Dedifferentiated amniotic fluid mesenchymal stem cell (primary cell): ENCODE measurements at regions not wholly inside any gene's neighbourhood (a gene's known extent, or its start where the extent isn't known, plus 50 kb on each side); places are given as distances from the start of the nearest gene placed in this dataset.

Source experiments
- DNase-seq: peaks from one replicate; pipeline ENCODE4 v3.0.0-alpha.2; 2016; ENCODE audit errors: extremely low spot score

DNA sequence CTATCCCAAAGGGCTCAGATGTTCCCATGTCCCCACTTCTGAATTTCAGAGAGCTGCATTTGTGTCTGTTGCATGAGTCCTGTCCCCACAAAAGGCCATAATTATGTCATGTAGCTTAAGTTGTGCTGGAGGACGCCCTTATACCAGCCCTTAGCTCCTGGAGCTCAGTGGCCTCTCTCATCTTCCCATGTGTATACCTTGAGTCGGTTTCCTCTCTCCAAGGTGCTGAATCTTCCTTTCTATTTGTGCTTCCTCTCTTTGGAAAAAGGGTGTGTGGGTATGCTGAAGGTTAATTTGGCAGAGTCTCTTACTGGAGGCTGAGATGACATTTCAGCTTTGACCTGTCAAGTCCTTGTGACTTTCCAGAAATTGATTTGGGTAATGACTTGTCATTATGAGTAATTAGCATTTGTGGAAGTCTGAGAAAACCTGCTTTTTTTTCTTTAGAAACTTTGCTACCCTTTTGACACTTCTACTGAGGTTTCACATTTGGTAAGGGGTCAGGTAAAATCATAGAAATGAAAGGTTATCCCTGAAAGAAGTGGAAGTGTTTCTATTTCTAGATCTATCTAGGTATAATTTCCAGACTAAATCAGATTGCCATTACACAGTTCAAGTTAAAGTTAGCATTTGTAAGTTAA, 185.4 kb downstream of the ABCC12 start:
- no peak for DNase-seq

DNA sequence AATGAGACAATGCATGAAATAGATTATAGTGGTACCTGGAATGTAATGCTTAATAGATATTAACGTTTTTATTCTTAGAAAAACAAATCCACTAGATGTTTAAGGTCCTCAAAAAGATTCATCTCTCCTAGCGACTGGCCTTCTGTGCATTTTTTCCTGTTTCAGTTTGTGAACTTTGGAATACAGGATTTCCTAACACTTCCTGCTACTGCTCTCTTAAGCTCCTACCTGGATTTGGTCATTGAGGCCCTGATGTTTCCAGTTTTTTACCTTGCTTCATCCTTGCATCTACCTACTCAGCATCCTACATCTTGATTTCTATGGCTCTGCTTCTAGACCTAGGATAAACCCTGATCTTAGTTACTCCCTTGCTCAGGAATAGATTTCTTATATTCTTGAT, 188.4 kb downstream of the ABCC12 start:
- DNase-seq = no peak

DNA sequence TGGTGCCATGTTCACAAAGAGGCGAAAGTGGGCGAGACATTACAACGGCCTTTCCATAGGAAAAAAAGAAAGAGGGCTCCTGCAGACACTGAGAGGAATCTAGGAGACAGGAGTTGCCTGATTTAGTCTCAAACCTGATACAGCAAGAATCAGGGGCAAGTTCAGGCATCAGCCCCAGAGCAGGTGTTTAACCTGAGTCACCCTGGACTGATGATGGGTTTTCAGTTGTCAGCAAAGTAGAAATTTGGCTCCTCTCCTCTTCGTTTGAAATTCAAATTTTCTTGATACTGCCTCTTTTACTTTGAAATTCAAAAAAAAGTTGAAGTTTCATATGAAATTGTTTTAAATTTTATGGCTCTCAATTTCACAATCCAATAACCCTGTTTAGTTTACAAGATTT, 189.5 kb downstream of the ABCC12 start:
- DNase-seq = no peak

DNA sequence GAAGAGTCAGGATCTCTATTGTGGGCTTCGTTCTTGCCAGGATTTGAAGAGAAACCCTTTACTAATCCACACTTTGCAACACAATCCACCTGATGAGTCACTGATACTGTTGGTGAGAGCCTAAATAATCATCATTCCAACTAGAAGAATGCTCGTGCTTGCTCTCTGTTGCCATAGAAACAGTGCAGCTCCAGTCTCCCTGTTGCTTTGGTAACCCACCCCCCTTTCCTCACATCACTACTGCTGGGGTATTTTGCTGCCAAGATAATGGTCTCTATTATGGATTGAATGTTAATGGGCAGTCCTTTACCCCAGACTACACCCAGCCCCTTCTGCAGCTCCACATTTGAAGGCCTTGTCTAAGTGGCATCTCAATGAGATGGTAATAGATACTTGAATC, 190.4 kb downstream of the ABCC12 start:
- no peak for DNase-seq

DNA sequence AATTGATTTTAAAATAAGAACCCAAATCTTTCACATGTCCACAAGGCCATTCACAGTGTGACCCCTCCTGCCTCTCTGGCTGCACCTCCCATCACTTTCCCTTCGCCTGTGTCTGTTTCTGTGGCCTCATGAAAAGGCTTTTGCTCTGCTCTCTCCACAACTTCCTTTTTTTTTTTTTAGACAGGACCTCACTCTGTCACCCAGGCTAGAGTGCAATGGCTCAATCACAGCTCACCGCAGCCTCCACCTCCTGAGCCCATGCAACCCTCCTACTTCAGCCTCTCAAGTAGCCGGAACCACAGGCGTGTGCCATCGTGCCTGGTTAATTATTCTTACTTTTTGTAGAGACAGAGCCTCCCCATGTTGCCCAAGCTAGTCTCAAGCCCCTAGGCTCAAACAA, 197.1 kb downstream of the ABCC12 start:
- no peak for DNase-seq

DNA sequence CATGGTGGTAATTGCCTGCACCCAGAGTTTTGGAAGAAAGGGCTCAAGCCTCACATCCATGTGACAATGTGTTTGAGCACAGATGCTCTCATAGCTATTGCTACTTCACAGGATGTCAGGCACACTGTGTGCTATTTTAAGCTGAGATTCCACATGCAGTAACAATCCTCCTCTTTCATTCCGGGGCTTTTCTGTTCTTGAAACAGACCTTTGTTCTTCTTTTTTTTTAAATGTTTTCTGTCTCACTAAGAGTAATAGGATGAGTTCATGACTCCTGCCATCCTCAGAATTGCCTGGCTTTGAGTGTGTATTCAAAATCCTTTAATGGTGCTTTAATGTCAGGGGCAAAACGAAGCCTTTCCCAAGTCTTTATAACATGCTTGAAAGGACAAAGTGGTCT, 198.9 kb downstream of the ABCC12 start:
- DNase-seq = no peak

DNA sequence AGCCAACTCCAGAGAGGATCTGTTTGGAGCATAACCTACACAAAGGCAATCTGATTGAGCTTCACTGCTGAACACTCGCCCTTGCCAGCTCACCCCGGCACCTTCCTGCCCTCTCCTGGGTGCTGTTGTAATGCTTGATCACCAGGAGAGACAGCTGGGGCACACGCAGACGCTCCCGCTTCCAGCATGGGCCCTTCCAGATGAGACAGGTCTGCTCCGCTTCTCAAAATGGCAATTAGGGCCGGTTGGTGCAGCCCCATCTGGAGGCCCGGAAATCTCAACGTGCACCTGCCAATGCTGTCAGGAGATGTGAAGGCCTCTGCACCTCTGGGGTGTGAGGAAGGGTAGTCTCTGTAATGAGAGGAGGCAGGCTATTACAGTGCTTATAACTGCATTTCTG, 206.1 kb downstream of the ABCC12 start:
- DNase-seq = no peak

DNA sequence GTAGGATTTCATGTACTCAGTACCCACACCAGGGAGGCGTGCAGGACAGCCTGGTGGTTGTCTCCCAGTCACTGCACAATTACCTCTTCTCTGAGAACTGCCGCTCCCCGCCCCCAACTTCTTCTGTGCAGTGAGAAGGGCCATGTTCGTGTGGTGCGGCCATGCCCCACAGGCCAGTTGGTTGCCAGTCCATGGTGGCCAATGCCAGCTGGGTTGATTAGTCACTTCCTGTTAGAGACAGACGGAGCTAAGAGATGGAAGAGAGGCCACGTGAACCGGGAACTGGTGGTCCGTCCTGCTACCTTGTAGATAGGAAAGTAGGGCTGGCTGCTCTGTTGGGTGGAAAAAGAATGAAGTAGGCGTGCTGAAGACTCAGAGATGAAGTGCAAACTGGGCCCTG, 206.5 kb downstream of the ABCC12 start:
- DNase-seq = no peak

DNA sequence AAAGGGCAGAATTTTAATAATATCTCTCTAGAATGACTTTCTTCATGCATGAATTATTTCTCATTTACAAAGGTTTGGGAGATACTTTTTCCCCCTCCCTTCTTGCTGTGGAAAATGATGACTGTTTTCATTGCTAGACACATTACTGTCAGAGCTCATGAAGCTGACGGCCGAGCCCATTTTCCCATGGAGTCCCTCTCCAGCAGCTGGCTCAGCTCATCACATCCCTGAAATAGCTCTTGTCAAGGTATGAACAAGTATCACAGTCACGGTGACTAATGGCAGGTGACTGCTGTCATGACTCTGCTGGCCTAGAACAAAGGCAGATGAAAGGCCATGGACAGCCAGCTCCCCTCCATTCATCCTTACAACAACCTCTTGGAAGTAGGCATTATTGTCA, 208.1 kb downstream of the ABCC12 start:
- DNase-seq = no peak

DNA sequence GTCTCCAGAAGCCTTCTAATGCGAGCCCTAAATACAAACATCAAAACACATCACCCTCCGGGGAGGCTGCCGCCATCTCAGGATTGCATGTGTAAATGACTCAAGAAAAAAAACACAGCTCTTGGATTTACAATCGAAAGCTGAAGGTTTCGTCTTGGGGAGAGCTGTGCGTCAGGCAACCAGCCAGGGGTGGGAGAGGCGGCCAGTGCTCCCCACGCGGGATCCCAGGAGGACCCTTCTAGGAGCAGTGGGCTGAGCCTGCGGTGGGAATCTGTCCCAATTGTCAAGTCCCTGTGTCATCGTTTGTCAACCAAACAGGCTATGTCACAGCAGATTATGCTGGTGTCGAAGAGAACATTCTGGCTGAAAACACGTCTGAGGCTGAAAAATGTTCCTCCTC, 209.7 kb downstream of the ABCC12 start:
- no peak for DNase-seq

DNA sequence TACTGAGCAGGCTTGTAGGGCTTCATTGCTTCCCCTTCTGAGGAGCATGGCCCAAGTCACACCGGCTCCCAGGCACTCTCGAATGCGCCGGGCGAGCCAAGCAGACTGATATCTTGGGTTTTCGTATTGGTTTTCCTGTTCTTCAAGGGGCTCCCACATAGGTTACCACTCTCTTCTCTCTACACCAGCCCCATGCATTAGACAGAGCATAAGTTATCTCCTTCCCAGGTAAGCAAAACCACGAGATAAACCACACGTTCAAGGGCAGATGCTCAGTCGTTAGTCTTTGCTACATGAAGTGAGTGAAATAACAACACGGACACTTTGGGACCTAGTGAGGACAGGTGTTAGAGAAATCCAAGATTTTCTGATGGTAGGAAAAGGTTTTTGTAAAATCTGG, 211.2 kb downstream of the ABCC12 start:
- no peak for DNase-seq

DNA sequence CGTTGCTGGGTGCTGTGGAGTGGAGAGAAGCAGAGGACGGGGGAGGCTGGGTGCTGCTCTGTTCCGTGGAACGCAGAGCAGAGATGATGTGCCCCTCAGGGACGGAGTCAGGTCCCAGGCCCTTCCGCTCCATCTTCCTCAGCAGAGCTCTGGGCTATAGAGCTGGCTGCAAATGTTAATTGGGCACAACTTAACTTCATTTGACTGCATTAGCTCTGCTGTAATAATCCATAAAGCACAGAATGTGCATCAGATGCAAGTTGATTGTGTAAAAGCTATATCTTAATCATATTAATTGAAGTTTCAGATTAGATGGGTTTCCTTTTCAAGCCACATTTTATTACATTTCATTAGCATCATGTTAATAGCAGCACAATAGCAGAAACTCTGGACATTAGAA, 212.6 kb downstream of the ABCC12 start:
- DNase-seq = no peak

DNA sequence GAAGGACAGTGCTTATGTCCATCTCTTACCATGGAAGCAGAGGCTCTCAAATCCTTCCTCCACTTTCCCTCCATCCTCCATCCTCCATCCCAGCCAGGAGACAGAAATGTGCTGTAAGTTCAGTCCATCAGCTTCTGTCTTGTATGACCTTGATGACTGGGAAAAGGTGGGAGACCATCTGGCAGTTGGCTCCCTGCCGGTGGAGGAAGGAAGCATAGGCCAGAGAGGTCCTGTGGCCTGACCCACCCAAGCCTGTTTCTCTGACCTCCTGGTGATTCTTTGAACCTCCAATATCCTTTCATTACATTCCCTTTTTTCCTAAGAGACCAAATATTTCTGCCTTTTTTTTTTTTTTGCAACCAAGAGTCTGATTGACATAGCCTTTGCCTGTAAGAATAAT, 215.3 kb downstream of the ABCC12 start:
- no peak for DNase-seq

DNA sequence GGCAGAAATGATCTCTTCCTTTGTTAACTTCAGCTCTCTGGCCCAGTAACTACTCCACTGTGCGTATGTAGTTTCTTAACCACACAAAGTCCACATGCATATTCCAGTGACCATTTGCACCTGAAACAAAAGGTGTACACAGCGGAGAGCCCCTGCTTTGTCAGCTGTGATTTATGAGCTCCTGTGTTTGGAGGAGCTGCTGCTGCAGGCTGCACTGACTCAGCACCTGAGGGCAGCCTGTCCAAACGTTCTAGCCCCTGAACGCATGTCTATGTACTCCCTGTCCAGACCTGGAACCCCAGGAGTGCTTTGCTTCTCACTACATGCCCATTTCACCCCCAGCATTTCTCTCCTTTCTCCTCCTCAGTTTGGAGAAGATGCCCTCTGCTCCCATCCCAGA, 216.1 kb downstream of the ABCC12 start:
- DNase-seq = no peak

DNA sequence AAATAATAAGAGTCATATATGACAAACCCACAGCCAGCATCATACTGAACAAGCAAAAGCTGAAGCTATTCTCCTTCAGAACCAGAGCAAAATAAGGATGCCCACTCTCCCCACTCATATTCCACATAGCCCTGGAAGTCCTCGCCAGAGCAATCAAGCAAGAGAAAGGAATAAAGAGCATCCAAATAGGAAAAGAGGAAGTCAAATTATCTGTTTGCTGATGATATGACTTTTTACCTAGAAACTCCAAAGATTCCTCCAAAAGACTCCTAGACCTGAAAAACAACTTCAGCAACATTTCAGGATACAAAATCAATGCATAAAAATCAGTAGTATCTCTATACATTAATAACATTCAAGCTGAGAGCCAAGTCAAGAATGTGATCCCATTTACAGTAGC, 217.5 kb downstream of the ABCC12 start:
- no peak for DNase-seq

DNA sequence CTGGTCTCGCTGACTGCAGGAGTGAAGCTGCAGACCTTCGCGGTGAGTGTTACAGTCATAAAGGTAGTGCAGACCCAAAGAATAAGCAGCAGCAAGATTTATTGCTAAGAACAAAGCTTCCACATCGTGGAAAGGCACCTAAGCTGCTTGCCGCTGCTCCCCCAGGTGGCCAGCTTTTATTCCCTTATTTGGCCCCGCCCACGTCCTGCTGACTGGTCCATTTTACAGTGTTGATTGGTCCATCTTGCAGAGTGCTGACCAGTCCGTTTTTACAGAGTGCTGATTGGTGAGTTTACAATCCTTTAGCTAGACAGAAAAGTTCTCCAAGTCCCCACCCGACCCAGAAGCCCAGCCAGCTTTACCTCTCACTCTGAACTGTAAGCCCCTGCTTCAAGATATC, 227.8 kb downstream of the ABCC12 start:
- no peak for DNase-seq

DNA sequence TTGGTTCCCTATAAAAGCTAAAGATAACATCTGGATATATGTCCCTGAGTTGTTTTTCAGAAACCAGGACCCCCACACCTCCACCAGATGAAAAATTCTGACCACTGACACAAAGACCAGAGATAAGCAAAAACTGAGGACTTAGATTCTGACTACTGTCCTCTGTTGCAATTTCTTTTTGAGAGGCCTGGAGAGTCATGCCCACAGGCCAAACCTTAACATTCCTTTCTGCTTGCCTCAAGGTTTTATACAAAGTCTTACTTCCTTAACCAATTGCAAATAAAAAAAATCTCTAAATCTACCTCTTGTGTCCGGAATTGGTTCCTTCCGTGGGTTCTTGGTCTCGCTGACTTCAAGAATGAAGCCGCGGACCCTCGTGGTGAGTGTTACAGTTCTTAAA, 228.5 kb downstream of the ABCC12 start:
- no peak for DNase-seq

DNA sequence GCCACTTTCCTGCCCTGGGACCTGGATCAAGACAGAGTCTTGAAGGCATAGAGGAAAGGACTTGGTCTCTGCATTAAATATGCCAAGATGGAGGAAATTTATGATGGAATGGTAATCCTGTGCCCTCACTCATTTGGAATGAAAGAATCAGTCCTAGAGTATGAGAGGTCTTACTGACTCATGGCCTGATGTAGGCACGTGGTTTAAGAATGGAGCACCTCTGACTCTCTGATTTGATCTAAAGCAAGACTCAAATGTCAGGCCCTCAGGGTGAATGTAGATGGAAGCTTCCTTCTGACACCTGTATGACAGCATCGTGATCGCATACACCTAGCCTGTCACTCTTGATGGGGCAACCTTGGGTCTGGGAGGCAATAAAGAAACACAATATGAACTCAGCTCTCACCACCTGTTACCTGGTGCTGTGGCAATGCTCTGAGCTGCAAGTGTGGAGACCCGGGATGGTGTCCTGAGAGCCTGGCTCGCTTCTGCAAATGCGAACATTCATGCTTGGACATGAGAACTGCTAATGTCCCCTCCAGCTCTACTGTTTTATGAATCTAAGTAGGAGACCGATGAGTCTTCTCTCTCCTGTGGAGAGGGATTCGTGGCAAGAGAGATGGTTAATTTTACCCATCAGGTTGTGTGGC, 229.9 kb downstream of the ABCC12 start:
- DNase-seq = no peak

DNA sequence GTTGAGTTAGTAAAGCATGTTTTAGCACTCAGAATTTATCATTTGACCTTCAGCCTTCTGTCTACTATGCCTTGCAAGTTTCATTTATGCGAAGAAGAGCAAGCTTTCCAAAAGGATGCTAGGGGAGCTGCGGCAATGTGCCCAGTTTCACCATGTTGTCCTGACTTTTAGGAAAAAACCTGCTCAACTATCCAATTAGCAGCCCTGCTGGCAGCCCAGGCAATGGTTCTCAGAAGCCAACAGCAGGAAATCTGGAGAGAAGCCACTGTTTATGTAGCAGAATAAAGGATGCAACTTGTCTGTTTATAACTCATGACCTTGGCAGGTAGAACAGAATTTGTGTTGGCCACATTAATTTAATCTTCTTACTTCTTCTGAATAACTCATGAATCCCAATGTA, 230.8 kb downstream of the ABCC12 start:
- no peak for DNase-seq

DNA sequence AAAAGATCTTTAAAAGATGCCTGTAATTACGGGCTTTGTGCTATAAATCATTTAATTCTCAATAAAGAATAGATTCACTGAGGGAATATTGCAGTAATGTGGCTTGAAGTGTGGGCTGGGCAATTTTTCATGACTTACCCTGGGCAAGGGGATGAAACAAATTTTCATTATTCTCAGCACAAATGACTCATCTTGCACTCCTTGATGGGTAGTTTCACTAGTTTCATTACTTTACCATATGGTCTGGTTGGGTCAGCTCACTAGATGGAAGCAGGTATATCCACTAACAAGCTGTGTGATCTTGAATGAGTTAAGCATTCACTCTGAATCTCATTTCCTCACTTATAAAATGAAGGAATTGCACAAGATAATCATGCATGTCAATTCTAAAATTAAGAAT, 234.3 kb downstream of the ABCC12 start:
- DNase-seq = no peak

DNA sequence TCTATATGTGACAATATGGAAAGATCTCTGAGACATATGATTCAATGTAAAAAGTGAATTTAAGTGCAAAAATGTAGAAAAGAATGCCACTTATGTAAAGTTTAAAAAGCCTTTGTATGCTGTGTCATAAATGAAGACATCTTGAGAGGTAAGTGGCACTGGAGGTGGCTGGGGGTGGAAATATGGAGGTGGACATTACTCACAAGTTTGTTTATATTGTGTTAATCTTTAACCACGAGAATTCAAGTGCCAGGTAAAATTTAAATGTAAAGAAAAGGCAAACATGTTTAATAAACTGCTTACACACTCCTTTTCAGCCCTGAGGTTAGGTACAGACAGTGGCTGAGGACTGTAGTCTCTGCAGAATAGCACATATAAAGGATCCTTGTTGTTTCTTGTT, 235.1 kb downstream of the ABCC12 start:
- DNase-seq = no peak

DNA sequence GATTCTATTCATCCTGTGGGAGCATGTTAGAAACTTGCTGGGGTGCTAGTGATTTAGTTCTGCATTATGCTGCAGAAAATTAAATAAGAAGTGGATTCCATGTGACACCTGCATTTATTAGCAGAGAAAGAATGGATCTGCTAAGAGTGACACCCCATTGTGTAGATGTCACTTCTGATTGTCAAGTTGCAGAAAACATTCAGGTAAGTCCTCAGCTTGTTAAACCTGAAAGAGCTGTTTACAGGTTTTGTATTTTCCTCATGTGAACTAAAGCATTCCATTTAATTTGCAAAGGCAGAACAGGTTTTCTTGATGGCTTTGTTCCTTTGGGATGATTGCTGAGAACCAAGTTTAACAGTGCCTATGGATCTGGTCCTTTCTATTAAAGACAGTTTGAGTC, 238.7 kb downstream of the ABCC12 start:
- DNase-seq = no peak

DNA sequence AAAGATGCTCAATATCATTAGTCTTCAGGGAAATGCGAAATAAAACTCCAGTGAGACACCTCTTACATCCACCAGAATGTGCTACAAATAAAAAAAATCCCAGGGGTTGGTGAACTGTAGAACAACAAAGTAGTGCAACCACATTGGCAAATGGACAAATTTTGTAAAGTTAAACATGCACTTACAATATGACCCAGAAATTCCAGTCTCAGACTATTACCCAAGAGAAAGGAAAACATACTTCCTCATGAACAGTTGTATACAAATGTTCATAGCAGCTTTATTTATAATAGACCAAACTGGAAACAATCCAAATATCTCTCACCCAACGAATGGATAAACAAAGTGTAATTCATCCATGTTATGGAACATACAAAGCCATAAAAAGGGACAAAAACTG, 239.5 kb downstream of the ABCC12 start:
- DNase-seq = no peak

DNA sequence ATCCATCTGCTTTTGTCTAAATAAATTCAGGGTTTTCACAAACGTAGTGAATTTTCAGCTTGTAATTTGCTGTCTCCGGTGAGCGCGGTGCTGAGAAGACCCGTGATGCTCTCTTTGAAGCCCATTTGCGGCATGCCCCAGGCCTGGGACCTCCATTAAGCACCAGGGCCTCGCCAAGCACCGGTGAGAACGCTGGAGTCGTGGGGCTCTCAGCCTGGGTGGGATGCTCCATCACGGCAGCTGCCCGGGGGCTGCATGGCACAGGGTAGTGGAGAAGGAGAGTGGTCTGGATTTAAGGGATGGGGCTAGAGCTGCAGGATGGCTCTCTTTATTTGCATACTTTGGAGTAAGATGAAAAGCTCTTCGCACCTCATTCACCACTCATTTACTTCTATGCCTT, 248.7 kb downstream of the ABCC12 start:
- DNase-seq = no peak
